ENCODE measurements at regions not wholly inside any gene's neighbourhood (a gene's known extent, or its start where the extent isn't known, plus 50 kb on each side); places are given as distances from the start of the nearest gene placed in this dataset.

DNA sequence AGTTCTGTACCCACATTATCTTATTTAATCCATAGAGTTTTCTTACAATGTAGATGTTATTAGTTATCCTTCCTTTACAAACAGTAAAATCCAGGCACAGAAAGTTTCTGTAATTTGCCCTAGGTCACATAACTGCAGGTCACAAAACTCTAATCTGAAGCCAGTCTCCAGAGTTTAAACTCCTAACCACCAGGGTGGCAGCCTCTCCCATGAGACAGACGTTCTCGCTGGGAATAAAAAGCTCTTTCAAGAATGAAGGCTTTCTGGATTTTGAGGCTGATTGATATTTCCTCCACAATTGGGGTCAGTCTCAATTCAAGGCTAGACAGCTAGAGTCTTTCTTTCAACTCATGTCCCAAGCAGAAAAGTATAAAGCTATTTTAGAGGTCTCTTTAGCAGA lies 95.8 kb upstream of the PLEKHG7 start:
- H3K4me2 ChIP-seq = no peak overlapping the region
- TF ChIP-seq, protein P1, sequence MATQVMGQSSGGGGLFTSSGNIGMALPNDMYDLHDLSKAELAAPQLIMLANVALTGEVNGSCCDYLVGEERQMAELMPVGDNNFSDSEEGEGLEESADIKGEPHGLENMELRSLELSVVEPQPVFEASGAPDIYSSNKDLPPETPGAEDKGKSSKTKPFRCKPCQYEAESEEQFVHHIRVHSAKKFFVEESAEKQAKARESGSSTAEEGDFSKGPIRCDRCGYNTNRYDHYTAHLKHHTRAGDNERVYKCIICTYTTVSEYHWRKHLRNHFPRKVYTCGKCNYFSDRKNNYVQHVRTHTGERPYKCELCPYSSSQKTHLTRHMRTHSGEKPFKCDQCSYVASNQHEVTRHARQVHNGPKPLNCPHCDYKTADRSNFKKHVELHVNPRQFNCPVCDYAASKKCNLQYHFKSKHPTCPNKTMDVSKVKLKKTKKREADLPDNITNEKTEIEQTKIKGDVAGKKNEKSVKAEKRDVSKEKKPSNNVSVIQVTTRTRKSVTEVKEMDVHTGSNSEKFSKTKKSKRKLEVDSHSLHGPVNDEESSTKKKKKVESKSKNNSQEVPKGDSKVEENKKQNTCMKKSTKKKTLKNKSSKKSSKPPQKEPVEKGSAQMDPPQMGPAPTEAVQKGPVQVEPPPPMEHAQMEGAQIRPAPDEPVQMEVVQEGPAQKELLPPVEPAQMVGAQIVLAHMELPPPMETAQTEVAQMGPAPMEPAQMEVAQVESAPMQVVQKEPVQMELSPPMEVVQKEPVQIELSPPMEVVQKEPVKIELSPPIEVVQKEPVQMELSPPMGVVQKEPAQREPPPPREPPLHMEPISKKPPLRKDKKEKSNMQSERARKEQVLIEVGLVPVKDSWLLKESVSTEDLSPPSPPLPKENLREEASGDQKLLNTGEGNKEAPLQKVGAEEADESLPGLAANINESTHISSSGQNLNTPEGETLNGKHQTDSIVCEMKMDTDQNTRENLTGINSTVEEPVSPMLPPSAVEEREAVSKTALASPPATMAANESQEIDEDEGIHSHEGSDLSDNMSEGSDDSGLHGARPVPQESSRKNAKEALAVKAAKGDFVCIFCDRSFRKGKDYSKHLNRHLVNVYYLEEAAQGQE (IDR thresholded peaks at IDR 0.05; ENCODE audit: low read depth, low read length) = no peak
- TF ChIP-seq, protein P2, sequence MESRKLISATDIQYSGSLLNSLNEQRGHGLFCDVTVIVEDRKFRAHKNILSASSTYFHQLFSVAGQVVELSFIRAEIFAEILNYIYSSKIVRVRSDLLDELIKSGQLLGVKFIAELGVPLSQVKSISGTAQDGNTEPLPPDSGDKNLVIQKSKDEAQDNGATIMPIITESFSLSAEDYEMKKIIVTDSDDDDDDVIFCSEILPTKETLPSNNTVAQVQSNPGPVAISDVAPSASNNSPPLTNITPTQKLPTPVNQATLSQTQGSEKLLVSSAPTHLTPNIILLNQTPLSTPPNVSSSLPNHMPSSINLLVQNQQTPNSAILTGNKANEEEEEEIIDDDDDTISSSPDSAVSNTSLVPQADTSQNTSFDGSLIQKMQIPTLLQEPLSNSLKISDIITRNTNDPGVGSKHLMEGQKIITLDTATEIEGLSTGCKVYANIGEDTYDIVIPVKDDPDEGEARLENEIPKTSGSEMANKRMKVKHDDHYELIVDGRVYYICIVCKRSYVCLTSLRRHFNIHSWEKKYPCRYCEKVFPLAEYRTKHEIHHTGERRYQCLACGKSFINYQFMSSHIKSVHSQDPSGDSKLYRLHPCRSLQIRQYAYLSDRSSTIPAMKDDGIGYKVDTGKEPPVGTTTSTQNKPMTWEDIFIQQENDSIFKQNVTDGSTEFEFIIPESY (IDR thresholded peaks at IDR 0.05; ENCODE audit: borderline replicate concordance, low read depth) = no peak
- TF ChIP-seq TAF1 (IDR thresholded peaks at IDR 0.05; ENCODE audit: borderline replicate concordance, low read depth, low read length) (no peak), SIN3A (IDR thresholded peaks at IDR 0.05; ENCODE audit: borderline replicate concordance, low read depth, low read length) (no peak), FOSL2 (IDR thresholded peaks at IDR 0.05; ENCODE audit: borderline replicate concordance, low read depth) (no peak), RCOR1 (IDR thresholded peaks at IDR 0.05; ENCODE audit: low read length) (no peak), SMC3 (IDR thresholded peaks at IDR 0.05; ENCODE audit: low read depth, low read length) (no peak), ELF1 (IDR thresholded peaks at IDR 0.05) (no peak)
- TF ChIP-seq, protein P3, sequence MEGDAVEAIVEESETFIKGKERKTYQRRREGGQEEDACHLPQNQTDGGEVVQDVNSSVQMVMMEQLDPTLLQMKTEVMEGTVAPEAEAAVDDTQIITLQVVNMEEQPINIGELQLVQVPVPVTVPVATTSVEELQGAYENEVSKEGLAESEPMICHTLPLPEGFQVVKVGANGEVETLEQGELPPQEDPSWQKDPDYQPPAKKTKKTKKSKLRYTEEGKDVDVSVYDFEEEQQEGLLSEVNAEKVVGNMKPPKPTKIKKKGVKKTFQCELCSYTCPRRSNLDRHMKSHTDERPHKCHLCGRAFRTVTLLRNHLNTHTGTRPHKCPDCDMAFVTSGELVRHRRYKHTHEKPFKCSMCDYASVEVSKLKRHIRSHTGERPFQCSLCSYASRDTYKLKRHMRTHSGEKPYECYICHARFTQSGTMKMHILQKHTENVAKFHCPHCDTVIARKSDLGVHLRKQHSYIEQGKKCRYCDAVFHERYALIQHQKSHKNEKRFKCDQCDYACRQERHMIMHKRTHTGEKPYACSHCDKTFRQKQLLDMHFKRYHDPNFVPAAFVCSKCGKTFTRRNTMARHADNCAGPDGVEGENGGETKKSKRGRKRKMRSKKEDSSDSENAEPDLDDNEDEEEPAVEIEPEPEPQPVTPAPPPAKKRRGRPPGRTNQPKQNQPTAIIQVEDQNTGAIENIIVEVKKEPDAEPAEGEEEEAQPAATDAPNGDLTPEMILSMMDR (IDR thresholded peaks at IDR 0.05) = no peak
- H2AFZ ChIP-seq (ENCODE audit: low read depth) = no peak overlapping the region
- no peaks in the 10 kb centered on the region for H3K4me1 ChIP-seq (ENCODE audit: control insufficient read depth in 1 of 2, insufficient read depth in 2 of 2, low read depth in 1 of 2, low read length in 1 of 2)
- H3K79me2 ChIP-seq (ENCODE audit: insufficient read depth) = no peaks in the 10 kb centered on the region
- ChIA-PET CTCF (interaction anchor here (0.9 to 1.4 kb wide), 2 partner anchors 198 to 1225 kb away, joined by 3 to 4 read pairs; no protein-coding TSS in a partner anchor), POLR2A (no interaction called here)
- no peaks in the 10 kb centered on the region for H4K20me1 ChIP-seq (ENCODE audit: insufficient read depth)
- no peaks in the 10 kb centered on the region for H3K27me3 ChIP-seq (ENCODE audit: insufficient read depth)
- H3K4me3 ChIP-seq (ENCODE audit: low read depth in 2 of 2, low read length in 1 of 2) = no peak overlapping the region
- H3K36me3 ChIP-seq (replicated peaks in 1 of 2; ENCODE audit: control insufficient read depth in 1 of 2, insufficient read depth in 2 of 2, low read length in 1 of 2) = no peaks in the 10 kb centered on the region
- no peaks in the 10 kb centered on the region for H3K9me2 ChIP-seq
- H3F3A ChIP-seq (replicated peaks; ENCODE audit: insufficient read depth) = peaks cover 14% of the 10 kb centered on the region
- 88% methylated on average over 2 of the region's 2 CpGs for WGBS (ENCODE audit: low lambda C conversion rate)
- DNase-seq = no peak
- no peaks in the 10 kb centered on the region for H3K9me3 ChIP-seq
- no peak overlapping the region for H3K27ac ChIP-seq (ENCODE audit: low read depth in 2 of 2, low read length in 1 of 2)
- no peak overlapping the region for H3K9ac ChIP-seq
